HCT116 (cell line): ENCODE measurements at regions not wholly inside any gene's neighbourhood (a gene's known extent, or its start where the extent isn't known, plus 50 kb on each side); places are given as distances from the start of the nearest gene placed in this dataset.

Experiments used
- ATAC-seq: fragments of 200-7000 bp; cut with Tn5 transposase; 2 replicates; pipeline ENCODE4 v1.9.1; 2020; ENCODE audit warnings: mild to moderate bottlenecking, moderate library complexity
- BruUV-seq: library from RNA; stranded (reverse); fragments of 400-500 nt; replicated peaks from 2 replicates; lab custom pipeline; 2021; lab: Mats Ljungman, UMichigan
- CTCF ChIA-PET: fragments of 300-600 bp; sonication (Branson Sonifier 250); formaldehyde crosslinking; loops from one replicate; lab custom pipeline; 2021; ENCODE audit warnings: antibody characterized with exemption; lab: Charles Lee
- POLR2A ChIA-PET: fragments of 300-600, 350-600 bp; sonication (Branson Sonifier 250); formaldehyde crosslinking; loops from one replicate; lab custom pipeline; 2021; ENCODE audit warnings: antibody characterized with exemption; lab: Charles Lee
- RAD21 ChIA-PET, 2 experiments: fragments of 300-600 bp; sonication (Branson Sonifier 250); formaldehyde crosslinking; loops; one replicate each; lab custom pipeline; 2023; ENCODE audit warnings: low total read pairs in 2 of 2; ENCODE audit not compliant: uncharacterized antibody in 2 of 2, unreplicated experiment in 2 of 2, low non-redundant PET in 1 of 2; lab: Charles Lee
- DNase-seq: peaks from one replicate; pipeline ENCODE4 v3.0.0-alpha.2; 2010; ENCODE audit warnings: low read depth, low spot score
- H2AFZ ChIP-seq: fragments of 200-600 bp; shearing (Covaris generic), sonication (generic); 2 replicates; pipeline ENCODE4 v1.6.1; 2017; ENCODE audit warnings: low read depth, mixed run types, mixed read lengths, antibody characterized with exemption, low read length; ENCODE audit not compliant: poor library complexity, severe bottlenecking
- H3K27ac ChIP-seq: 2 replicates; pipeline ENCODE4 v1.5.1; 2012; ENCODE audit warnings: low read depth, low read length
- H3K27me3 ChIP-seq: fragments of 200-600 bp; sonication (generic); 2 replicates; pipeline ENCODE4 v1.6.1; 2016; ENCODE audit warnings: mixed run types, low read length, mixed read lengths; ENCODE audit not compliant: insufficient read depth
- H3K36me3 ChIP-seq, 2 experiments: fragments of 200-500 bp in 1 of 2; fragments of 200-600 bp in 1 of 2; sonication (Bioruptor generic) in 1 of 2; sonication (generic) in 1 of 2; 2 replicates each; pipeline versions ENCODE4 v1.5.1 to v1.6.1; 2014 to 2016; ENCODE audit warnings: low read length in 2 of 2, inconsistent platforms in 1 of 2, mixed read lengths in 1 of 2, mixed run types in 1 of 2; ENCODE audit not compliant: insufficient read depth in 2 of 2, control insufficient read depth in 1 of 2
- H3K4me1 ChIP-seq, 2 experiments: fragments of 200-600 bp in 1 of 2; sonication (generic) in 1 of 2; 2 replicates each; pipeline versions ENCODE4 v1.5.1 to v1.6.1; 2012 to 2017; ENCODE audit warnings: low read length in 2 of 2, inconsistent platforms in 1 of 2, mild to moderate bottlenecking in 1 of 2, mixed read lengths in 1 of 2, mixed run types in 1 of 2, moderate library complexity in 1 of 2; ENCODE audit not compliant: insufficient read depth in 2 of 2, control insufficient read depth in 1 of 2
- H3K4me2 ChIP-seq: fragments of 200-600 bp; sonication (generic); 2 replicates; pipeline ENCODE4 v1.6.1; 2017; ENCODE audit warnings: mixed run types, low read length, mixed read lengths
- H3K4me3 ChIP-seq, 2 experiments: fragments of 200-600 bp in 1 of 2; sonication (generic) in 1 of 2; replicated peaks in 1 of 2; 2 replicates each; pipeline ENCODE4 v1.5.1; 2011 to 2016; ENCODE audit warnings: low read length in 2 of 2, control low read depth in 1 of 2, low read depth in 1 of 2, mild to moderate bottlenecking in 1 of 2, mixed read lengths in 1 of 2, mixed run types in 1 of 2
- H3K79me2 ChIP-seq: fragments of 200-600 bp; sonication (generic); 2 replicates; pipeline ENCODE4 v1.6.1; 2017; ENCODE audit warnings: mild to moderate bottlenecking, mixed run types, low read length, moderate library complexity, mixed read lengths; ENCODE audit not compliant: insufficient read depth
- H3K9ac ChIP-seq: fragments of 200-600 bp; sonication (generic); 2 replicates; pipeline ENCODE4 v1.6.1; 2016; ENCODE audit warnings: low read length, mixed read lengths
- H3K9me2 ChIP-seq: fragments of 200-600 bp; sonication (generic), shearing (Covaris generic); 2 replicates; pipeline ENCODE4 v1.6.1; 2017; ENCODE audit warnings: mixed run types, mild to moderate bottlenecking, moderate library complexity; ENCODE audit not compliant: insufficient read depth
- H3K9me3 ChIP-seq, 2 experiments: fragments of 200-500 bp in 1 of 2; fragments of 200-600 bp in 1 of 2; sonication (Bioruptor generic) in 1 of 2; sonication (generic) in 1 of 2; 2 replicates each; pipeline ENCODE4 v1.6.1; 2014 to 2017; ENCODE audit warnings: low read length in 2 of 2, mixed read lengths in 2 of 2, inconsistent platforms in 1 of 2, low read depth in 1 of 2, mild to moderate bottlenecking in 1 of 2, mixed run types in 1 of 2, moderate library complexity in 1 of 2; ENCODE audit not compliant: control insufficient read depth in 1 of 2, insufficient read depth in 1 of 2
- H4K20me1 ChIP-seq: fragments of 200-600 bp; sonication (generic), shearing (Covaris generic); 2 replicates; pipeline ENCODE4 v1.6.1; 2017; ENCODE audit warnings: mixed run types, mild to moderate bottlenecking, moderate library complexity; ENCODE audit not compliant: insufficient read depth
- CBX3 ChIP-seq: IDR thresholded peaks from 2 replicates; pipeline ENCODE4 v1.6.1; 2012; ENCODE audit warnings: low read depth
- CEBPB ChIP-seq: IDR thresholded peaks from 2 replicates; pipeline ENCODE4 v1.6.1; 2012; ENCODE audit warnings: low read depth
- EGR1 ChIP-seq: IDR thresholded peaks from 2 replicates; pipeline ENCODE4 v1.6.1; 2012; ENCODE audit warnings: low read depth
- ELF1 ChIP-seq: IDR thresholded peaks from 2 replicates; pipeline ENCODE4 v1.6.1; 2012; ENCODE audit warnings: low read depth, borderline replicate concordance
- EZH2 ChIP-seq: fragments of 200-600 bp; sonication (generic); IDR thresholded peaks from 2 replicates; pipeline ENCODE4 v1.6.1; 2017; ENCODE audit warnings: antibody characterized with exemption, mixed run types
- FOSL1 ChIP-seq: IDR thresholded peaks from 2 replicates; pipeline ENCODE4 v1.6.1; 2012; ENCODE audit warnings: low read depth
- JUND ChIP-seq: IDR thresholded peaks from 2 replicates; pipeline ENCODE4 v1.6.1; 2012
- POLR2A ChIP-seq: IDR thresholded peaks from 2 replicates; pipeline ENCODE4 v1.7.0; 2011; ENCODE audit warnings: borderline replicate concordance; ENCODE audit not compliant: insufficient read depth, insufficient read length; ENCODE audit errors: extremely low read depth
- RAD21 ChIP-seq: IDR thresholded peaks from 2 replicates; pipeline ENCODE4 v1.6.1; 2012; ENCODE audit warnings: low read depth, mild to moderate bottlenecking
- SIN3A ChIP-seq: IDR thresholded peaks from 2 replicates; pipeline ENCODE4 v1.6.1; 2012; ENCODE audit warnings: low read depth
- SP1 ChIP-seq: IDR thresholded peaks from 2 replicates; pipeline ENCODE4 v1.6.1; 2012; ENCODE audit warnings: low read depth
- SRF ChIP-seq: IDR thresholded peaks from 2 replicates; pipeline ENCODE4 v1.6.1; 2012; ENCODE audit warnings: low read depth
- TCF7L2 ChIP-seq: IDR thresholded peaks from 2 replicates; pipeline ENCODE4 v1.7.0; 2011; ENCODE audit warnings: borderline replicate concordance, inconsistent platforms; ENCODE audit not compliant: insufficient read depth, insufficient read length; ENCODE audit errors: extremely low read depth
- intact Hi-C: fragments of 100-400 bp; cut with micrococcal nuclease; formaldehyde crosslinking; loops from 2 replicates; pipeline ENCODE4 v1.10.0; 2022
- TF ChIP-seq, protein P1 (sequence below): IDR thresholded peaks from 2 replicates; pipeline ENCODE4 v1.6.1; 2011; ENCODE audit warnings: mild to moderate bottlenecking, low read length, moderate library complexity; ENCODE audit not compliant: insufficient replicate concordance; ENCODE audit errors: extremely low read depth
- TF ChIP-seq, protein P2 (sequence below), 3 experiments: fragments of 200-600 bp in 1 of 3; sonication (generic) in 1 of 3; IDR thresholded peaks in 2 of 3; conservative IDR thresholded peaks in 1 of 3; 2 replicates each; pipeline ENCODE4 v1.5.1; 2012 to 2017; ENCODE audit warnings: low read depth in 2 of 3, low read length in 2 of 3, antibody characterized with exemption in 1 of 3, borderline replicate concordance in 1 of 3, control low read depth in 1 of 3, mild to moderate bottlenecking in 1 of 3, mixed read lengths in 1 of 3, mixed run types in 1 of 3, moderate library complexity in 1 of 3; ENCODE audit not compliant: insufficient read depth in 1 of 3

DNA sequence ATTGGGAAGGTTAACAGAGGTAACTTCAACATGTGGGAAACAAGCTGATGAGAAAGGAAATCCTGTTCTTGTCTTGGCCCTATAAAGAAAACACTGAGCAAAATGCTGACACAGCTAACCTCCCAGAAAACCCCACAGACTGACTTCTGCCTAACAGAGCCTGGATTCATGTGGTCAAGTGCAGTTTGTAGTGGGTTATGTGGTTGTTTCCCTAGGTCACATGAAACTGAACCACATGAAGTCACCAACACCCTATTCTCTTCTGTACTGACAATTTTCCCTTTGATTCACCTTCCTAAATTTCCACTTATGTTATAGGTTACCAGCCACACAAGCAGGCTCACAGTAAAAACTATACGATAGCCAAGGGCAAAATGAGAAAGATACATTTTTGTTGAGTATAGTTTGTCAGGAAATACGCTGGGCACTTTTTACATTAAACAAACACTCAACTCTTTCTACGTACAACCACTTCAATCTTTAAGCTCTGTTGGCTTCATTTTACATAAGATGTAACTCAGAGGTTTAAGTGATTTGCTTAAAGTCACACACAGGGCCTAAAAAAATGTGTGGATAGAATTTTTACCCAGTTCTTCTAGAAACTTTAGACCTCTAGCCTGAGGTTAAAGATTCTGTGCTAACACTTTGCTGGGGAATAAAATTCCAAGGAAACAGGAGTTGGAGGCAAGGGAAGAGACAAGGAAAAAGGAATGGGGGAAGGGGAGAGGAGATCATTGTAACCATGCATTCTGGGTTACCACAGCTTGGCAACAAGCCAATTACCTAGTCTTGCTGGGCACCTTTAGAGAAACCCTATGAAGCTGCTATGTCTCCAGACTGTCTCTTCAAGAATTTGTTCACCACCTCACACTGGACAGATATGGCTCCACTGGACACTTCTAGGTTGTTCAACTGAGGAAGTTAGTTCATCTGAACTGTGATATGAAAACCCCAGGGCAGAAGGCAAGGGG is 601.6 kb upstream of the USP24 start:
- no peak for TF ChIP-seq FOSL1
- TF ChIP-seq TCF7L2 = no peak
- TF ChIP-seq CEBPB = no peak
- CTCF ChIA-PET = no interaction called here

DNA sequence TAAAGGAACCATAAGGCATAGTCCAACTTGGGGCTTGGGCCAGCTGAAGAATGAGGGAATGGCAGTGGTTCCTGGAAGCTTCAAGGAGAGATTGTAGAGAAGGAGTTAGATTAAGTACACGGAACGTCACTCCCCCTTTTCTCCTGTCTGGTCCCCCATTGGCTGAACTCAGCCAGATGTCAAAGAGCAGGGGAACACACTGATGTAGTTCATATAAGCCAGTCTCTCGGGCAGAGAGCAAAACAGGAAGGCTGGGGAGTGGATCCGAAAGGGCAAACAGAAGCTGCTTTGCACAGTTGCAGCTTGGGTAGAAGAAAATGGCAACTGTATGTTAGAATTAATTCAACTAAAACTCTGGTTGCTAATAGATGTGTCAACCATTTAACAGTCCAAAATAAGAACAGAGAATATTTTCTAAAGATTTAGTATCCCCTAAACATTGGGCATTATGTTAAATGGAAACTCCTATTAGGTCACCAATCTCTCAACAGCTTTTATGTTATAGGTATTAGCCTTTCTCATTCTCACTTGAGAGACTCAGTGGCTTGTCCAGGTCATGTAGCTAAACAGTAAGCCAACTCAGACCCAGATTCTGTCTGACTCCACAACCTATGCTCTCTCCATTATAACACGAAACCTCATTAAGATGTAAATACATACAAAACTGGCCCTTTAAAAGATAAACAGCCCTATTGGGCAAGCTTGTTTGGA is 600.7 kb upstream of the USP24 start:
- no TSS peak for BruUV-seq
- Histone ChIP-seq H3K9ac (no peak overlapping the region), H3K4me1 (no peaks in the 10 kb centered on the region), H3K79me2 (no peaks in the 10 kb centered on the region), H3K4me2 (no peak overlapping the region), H3K27ac (no peak overlapping the region), H3K9me2 (no peaks in the 10 kb centered on the region), H3K4me3 (no peak overlapping the region), H4K20me1 (no peaks in the 10 kb centered on the region), H2AFZ (no peak overlapping the region), H3K27me3 (no peaks in the 10 kb centered on the region), H3K36me3 (no peaks in the 10 kb centered on the region), H3K9me3 (no peaks in the 10 kb centered on the region)
- ATAC-seq (no peak), DNase-seq (no peak)
- intact Hi-C loops = no loop called here
- POLR2A ChIA-PET = no interaction called here
- CTCF ChIA-PET = no interaction called here
- RAD21 ChIA-PET = no interaction called here
- TF ChIP-seq EGR1 = no peak
- TF ChIP-seq SRF = no peak
- TF ChIP-seq, protein P1, sequence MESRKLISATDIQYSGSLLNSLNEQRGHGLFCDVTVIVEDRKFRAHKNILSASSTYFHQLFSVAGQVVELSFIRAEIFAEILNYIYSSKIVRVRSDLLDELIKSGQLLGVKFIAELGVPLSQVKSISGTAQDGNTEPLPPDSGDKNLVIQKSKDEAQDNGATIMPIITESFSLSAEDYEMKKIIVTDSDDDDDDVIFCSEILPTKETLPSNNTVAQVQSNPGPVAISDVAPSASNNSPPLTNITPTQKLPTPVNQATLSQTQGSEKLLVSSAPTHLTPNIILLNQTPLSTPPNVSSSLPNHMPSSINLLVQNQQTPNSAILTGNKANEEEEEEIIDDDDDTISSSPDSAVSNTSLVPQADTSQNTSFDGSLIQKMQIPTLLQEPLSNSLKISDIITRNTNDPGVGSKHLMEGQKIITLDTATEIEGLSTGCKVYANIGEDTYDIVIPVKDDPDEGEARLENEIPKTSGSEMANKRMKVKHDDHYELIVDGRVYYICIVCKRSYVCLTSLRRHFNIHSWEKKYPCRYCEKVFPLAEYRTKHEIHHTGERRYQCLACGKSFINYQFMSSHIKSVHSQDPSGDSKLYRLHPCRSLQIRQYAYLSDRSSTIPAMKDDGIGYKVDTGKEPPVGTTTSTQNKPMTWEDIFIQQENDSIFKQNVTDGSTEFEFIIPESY = no peak
- no peak for TF ChIP-seq EZH2
- TF ChIP-seq SP1 = no peak
- TF ChIP-seq, protein P2, sequence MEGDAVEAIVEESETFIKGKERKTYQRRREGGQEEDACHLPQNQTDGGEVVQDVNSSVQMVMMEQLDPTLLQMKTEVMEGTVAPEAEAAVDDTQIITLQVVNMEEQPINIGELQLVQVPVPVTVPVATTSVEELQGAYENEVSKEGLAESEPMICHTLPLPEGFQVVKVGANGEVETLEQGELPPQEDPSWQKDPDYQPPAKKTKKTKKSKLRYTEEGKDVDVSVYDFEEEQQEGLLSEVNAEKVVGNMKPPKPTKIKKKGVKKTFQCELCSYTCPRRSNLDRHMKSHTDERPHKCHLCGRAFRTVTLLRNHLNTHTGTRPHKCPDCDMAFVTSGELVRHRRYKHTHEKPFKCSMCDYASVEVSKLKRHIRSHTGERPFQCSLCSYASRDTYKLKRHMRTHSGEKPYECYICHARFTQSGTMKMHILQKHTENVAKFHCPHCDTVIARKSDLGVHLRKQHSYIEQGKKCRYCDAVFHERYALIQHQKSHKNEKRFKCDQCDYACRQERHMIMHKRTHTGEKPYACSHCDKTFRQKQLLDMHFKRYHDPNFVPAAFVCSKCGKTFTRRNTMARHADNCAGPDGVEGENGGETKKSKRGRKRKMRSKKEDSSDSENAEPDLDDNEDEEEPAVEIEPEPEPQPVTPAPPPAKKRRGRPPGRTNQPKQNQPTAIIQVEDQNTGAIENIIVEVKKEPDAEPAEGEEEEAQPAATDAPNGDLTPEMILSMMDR (IDR thresholded peaks at IDR 0.05 in 2 of 3, conservative IDR thresholded peaks at IDR 0.05 in 1 of 3; ENCODE audit: borderline replicate concordance in 1 of 3, insufficient read depth in 1 of 3, low read depth in 2 of 3, low read length in 2 of 3) = no peak
- TF ChIP-seq TCF7L2 = no peak
- no peak for TF ChIP-seq SIN3A
- no peak for TF ChIP-seq RAD21
- no peak for TF ChIP-seq POLR2A
- TF ChIP-seq JUND = no peak
- TF ChIP-seq FOSL1 = no peak
- TF ChIP-seq ELF1 = no peak
- no peak for TF ChIP-seq CBX3

More for the DNA sequence above, 601.6 kb upstream of the USP24 start:
- Histone ChIP-seq H2AFZ (no peak overlapping the region), H3K9ac (no peak overlapping the region), H3K4me3 (no peak overlapping the region), H3K4me2 (no peak overlapping the region), H3K27me3 (no peaks in the 10 kb centered on the region), H3K4me1 (no peaks in the 10 kb centered on the region), H3K79me2 (no peaks in the 10 kb centered on the region), H4K20me1 (no peaks in the 10 kb centered on the region), H3K9me3 (no peaks in the 10 kb centered on the region), H3K9me2 (no peaks in the 10 kb centered on the region), H3K36me3 (no peaks in the 10 kb centered on the region), H3K27ac (no peak overlapping the region)
- BruUV-seq = no TSS peak
- POLR2A ChIA-PET = no interaction called here
- intact Hi-C loops = no loop called here
- RAD21 ChIA-PET = no interaction called here
- ATAC-seq (no peak), DNase-seq (no peak)
